ENCODE measurements at regions not wholly inside any gene's neighbourhood (a gene's known extent, or its start where the extent isn't known, plus 50 kb on each side); places are given as distances from the start of the nearest gene placed in this dataset.

- no peaks in the 10 kb centered on the region for H4K20me1 ChIP-seq (ENCODE audit: low read depth, low read length)
- H3K4me2 ChIP-seq (ENCODE audit: low read depth, low read length, poor library complexity, severe bottlenecking) = no peak overlapping the region
Observed at GRCh38 chr11:70642266-70642665, 243.9 kb downstream of the CTTN start.

GRCh38 chr11:70643642-70644041 lies 245.3 kb downstream of the CTTN start:
- no peak overlapping the region for H3K4me2 ChIP-seq (ENCODE audit: low read depth, low read length, poor library complexity, severe bottlenecking)
- H3K9ac ChIP-seq (ENCODE audit: low read length) = no peak overlapping the region
- no peaks in the 10 kb centered on the region for H3K79me2 ChIP-seq (ENCODE audit: insufficient read depth, low read length)
- no peaks in the 10 kb centered on the region for H3K27me3 ChIP-seq (ENCODE audit: low read length)
- no peaks in the 10 kb centered on the region for H3F3A ChIP-seq (ENCODE audit: insufficient read depth)
- H3K36me3 ChIP-seq (ENCODE audit: low read length) = no peaks in the 10 kb centered on the region
- no peaks in the 10 kb centered on the region for H3K9me2 ChIP-seq (replicated peaks; ENCODE audit: insufficient read depth, low read length)
- no peak overlapping the region for H3K4me3 ChIP-seq (ENCODE audit: insufficient read depth, low read length, poor library complexity, severe bottlenecking)
- no peaks in the 10 kb centered on the region for H4K20me1 ChIP-seq (ENCODE audit: low read depth, low read length)
- TF ChIP-seq EZH2phosphoT487 (conservative IDR thresholded peaks at IDR 0.05; ENCODE audit: low read length) = no peak
- TF ChIP-seq CTCF (IDR thresholded peaks at IDR 0.05; ENCODE audit: insufficient read depth, low read length, poor library complexity, severe bottlenecking) = no peak
- no peak overlapping the region for H3K27ac ChIP-seq (ENCODE audit: low read depth, low read length)
- H3K9me3 ChIP-seq (ENCODE audit: insufficient read depth, low read length) = no peaks in the 10 kb centered on the region
- no peak overlapping the region for H2AFZ ChIP-seq (ENCODE audit: low read depth, low read length, severe bottlenecking)

More at GRCh38 chr11:70642266-70642665, 243.9 kb downstream of the CTTN start:
- Histone ChIP-seq H3K79me2 (ENCODE audit: insufficient read depth, low read length) (no peaks in the 10 kb centered on the region), H3K4me3 (ENCODE audit: insufficient read depth, low read length, poor library complexity, severe bottlenecking) (no peak overlapping the region), H3K27ac (ENCODE audit: low read depth, low read length) (no peak overlapping the region), H3K9me3 (ENCODE audit: insufficient read depth, low read length) (no peaks in the 10 kb centered on the region), H3K9ac (ENCODE audit: low read length) (no peak overlapping the region), H3K27me3 (ENCODE audit: low read length) (no peaks in the 10 kb centered on the region), H2AFZ (ENCODE audit: low read depth, low read length, severe bottlenecking) (no peak overlapping the region), H3K36me3 (ENCODE audit: low read length) (no peaks in the 10 kb centered on the region), H3K9me2 (replicated peaks; ENCODE audit: insufficient read depth, low read length) (no peaks in the 10 kb centered on the region), H3F3A (ENCODE audit: insufficient read depth) (no peaks in the 10 kb centered on the region)
- TF ChIP-seq EZH2phosphoT487 (conservative IDR thresholded peaks at IDR 0.05; ENCODE audit: low read length) (no peak), CTCF (IDR thresholded peaks at IDR 0.05; ENCODE audit: insufficient read depth, low read length, poor library complexity, severe bottlenecking) (no peak)

- Histone ChIP-seq H3K9me3 (ENCODE audit: insufficient read depth, low read length) (no peaks in the 10 kb centered on the region), H3K9ac (ENCODE audit: low read length) (no peak overlapping the region), H3K9me2 (replicated peaks; ENCODE audit: insufficient read depth, low read length) (no peaks in the 10 kb centered on the region), H3K27me3 (ENCODE audit: low read length) (no peaks in the 10 kb centered on the region), H4K20me1 (ENCODE audit: low read depth, low read length) (no peaks in the 10 kb centered on the region), H3K27ac (ENCODE audit: low read depth, low read length) (no peak overlapping the region), H3K36me3 (ENCODE audit: low read length) (no peaks in the 10 kb centered on the region), H2AFZ (ENCODE audit: low read depth, low read length, severe bottlenecking) (no peak overlapping the region), H3K4me2 (ENCODE audit: low read depth, low read length, poor library complexity, severe bottlenecking) (no peak overlapping the region), H3K79me2 (ENCODE audit: insufficient read depth, low read length) (no peaks in the 10 kb centered on the region), H3K4me3 (ENCODE audit: insufficient read depth, low read length, poor library complexity, severe bottlenecking) (no peak overlapping the region), H3F3A (ENCODE audit: insufficient read depth) (no peaks in the 10 kb centered on the region)
- TF ChIP-seq CTCF (IDR thresholded peaks at IDR 0.05; ENCODE audit: insufficient read depth, low read length, poor library complexity, severe bottlenecking) = no peak
- TF ChIP-seq EZH2phosphoT487 (conservative IDR thresholded peaks at IDR 0.05; ENCODE audit: low read length) = no peak
Observed at GRCh38 chr11:70644343-70645060, 246.2 kb downstream of the CTTN start.
